Tibial nerve (tissue), 4 donors: ENCODE measurements at regions not wholly inside any gene's neighbourhood (a gene's known extent, or its start where the extent isn't known, plus 50 kb on each side); places are given as distances from the start of the nearest gene placed in this dataset.
"Not testable (repeated sequence)": the region's sequence is repeated elsewhere in the genome, so short reads cannot be mapped to it uniquely, and the experiment has no call there.

ENCODE experiments used
- DNase-seq, 2 donors: peaks; one replicate each; pipeline ENCODE4 v3.0.0-alpha.2; 2019; ENCODE audit warnings: low spot score in 2 of 2
- H3K27ac ChIP-seq, 4 donors: fragments of 200-600 bp; sonication (generic) in 3 of 4; one replicate each; pipeline ENCODE4 v1.5.1; 2017 to 2019; ENCODE audit warnings: mild to moderate bottlenecking in 1 of 4
- H3K27me3 ChIP-seq, 2 donors: fragments of 200-600 bp; sonication (generic) in 1 of 2; one replicate each; pipeline versions ENCODE4 v1.5.1 to v1.6.0; 2017 to 2019
- H3K36me3 ChIP-seq, 3 donors: fragments of 200-600 bp; sonication (generic); one replicate each; pipeline ENCODE4 v1.5.1; 2018 to 2019
- H3K4me1 ChIP-seq, 4 donors: fragments of 200-600 bp; sonication (generic) in 3 of 4; one replicate each; pipeline ENCODE4 v1.5.1; 2017 to 2019
- H3K4me3 ChIP-seq, 4 donors: fragments of 200-600 bp; sonication (generic) in 3 of 4; one replicate each; pipeline ENCODE4 v1.5.1; 2017 to 2019; ENCODE audit warnings: mild to moderate bottlenecking in 1 of 4, moderate library complexity in 1 of 4
- H3K9me3 ChIP-seq, 4 donors: fragments of 200-600 bp; sonication (generic) in 3 of 4; one replicate each; pipeline ENCODE4 v1.5.1; 2017 to 2019
- EP300 ChIP-seq, 2 donors: sonication (generic); formaldehyde crosslinking; IDR thresholded peaks; one replicate each; pipeline ENCODE4 v1.6.1; 2017; ENCODE audit warnings: antibody characterized with exemption in 2 of 2, mild to moderate bottlenecking in 1 of 2
- POLR2A ChIP-seq, 2 donors: fragments of 450-650 bp; IDR thresholded peaks; one replicate each; pipeline ENCODE4 v1.6.1; 2017; ENCODE audit warnings: antibody characterized with exemption in 2 of 2, mild to moderate bottlenecking in 2 of 2, moderate library complexity in 2 of 2
- WGBS, 2 donors: methylation state at CpG; one replicate each; pipeline ENCODE4 v1.1.5; 2018; 5-methylcytosine and 5-hydroxymethylcytosine counted together
- TF ChIP-seq, protein P1 (sequence below), 5 experiments: fragments of 200-600 bp in 3 of 5; fragments of 450-650 bp in 2 of 5; sonication (generic) in 3 of 5; IDR thresholded peaks; one replicate each; pipeline ENCODE4 v1.5.1; 2016 to 2019; ENCODE audit warnings: antibody characterized with exemption in 5 of 5, mild to moderate bottlenecking in 3 of 5, moderate library complexity in 2 of 5

DNA sequence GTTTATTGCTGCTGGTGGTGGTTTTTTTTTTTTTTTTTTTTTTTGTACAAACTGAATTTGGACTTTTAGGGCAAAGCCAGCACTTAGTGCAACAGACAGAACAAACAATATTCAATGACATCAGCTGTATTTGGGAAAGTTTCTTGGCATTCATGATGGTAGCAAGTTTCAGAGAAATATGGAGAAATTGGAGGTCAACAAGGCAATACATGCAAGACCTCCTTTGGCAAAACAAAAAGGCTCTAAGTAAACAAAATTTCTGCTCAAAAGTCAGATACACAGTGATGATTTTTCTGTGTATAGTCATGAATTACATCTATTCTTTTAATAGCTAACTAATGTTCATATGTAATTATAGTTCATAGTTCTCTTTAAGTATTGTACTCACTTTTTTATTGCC, 612.5 kb upstream of the LUZP2 start:
- Histone ChIP-seq H3K9me3 (no peaks in the 10 kb centered on the region), H3K4me1 (peaks cover 0 to 7% (median 0%) of the 10 kb centered on the region in 4 donors), H3K27ac (no peak overlapping the region), H3K36me3 (no peaks in the 10 kb centered on the region), H3K27me3 (no peaks in the 10 kb centered on the region), H3K4me3 (no peak overlapping the region)
- TF ChIP-seq, protein P1, sequence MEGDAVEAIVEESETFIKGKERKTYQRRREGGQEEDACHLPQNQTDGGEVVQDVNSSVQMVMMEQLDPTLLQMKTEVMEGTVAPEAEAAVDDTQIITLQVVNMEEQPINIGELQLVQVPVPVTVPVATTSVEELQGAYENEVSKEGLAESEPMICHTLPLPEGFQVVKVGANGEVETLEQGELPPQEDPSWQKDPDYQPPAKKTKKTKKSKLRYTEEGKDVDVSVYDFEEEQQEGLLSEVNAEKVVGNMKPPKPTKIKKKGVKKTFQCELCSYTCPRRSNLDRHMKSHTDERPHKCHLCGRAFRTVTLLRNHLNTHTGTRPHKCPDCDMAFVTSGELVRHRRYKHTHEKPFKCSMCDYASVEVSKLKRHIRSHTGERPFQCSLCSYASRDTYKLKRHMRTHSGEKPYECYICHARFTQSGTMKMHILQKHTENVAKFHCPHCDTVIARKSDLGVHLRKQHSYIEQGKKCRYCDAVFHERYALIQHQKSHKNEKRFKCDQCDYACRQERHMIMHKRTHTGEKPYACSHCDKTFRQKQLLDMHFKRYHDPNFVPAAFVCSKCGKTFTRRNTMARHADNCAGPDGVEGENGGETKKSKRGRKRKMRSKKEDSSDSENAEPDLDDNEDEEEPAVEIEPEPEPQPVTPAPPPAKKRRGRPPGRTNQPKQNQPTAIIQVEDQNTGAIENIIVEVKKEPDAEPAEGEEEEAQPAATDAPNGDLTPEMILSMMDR (IDR thresholded peaks at IDR 0.05), result no peak
- TF ChIP-seq POLR2A (IDR thresholded peaks at IDR 0.05), result no peak
- TF ChIP-seq EP300 (IDR thresholded peaks at IDR 0.05), result no peak
- no peak for DNase-seq

DNA sequence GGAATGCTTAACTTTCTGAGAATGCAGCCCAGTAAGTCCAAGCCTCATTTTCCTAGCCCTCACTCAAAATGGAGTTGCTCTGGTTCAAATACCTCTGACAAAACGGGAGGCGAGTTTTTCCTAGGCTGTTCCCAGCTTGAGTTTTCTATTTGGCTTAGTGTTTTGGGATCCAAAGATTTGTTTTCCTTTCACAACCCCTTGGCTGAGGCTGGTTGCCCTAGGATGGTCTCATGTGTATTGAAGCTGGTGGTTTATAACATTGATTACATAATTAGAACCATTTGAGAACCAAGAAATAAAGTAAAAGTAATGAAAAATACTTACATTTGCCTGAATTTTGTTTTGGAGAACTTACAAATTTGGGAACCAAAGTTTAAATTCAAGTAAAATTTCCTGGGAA, 611.1 kb upstream of the LUZP2 start:
- Histone ChIP-seq H3K27ac (no peak overlapping the region), H3K36me3 (no peaks in the 10 kb centered on the region), H3K4me1 (peaks cover 0 to 7% (median 0%) of the 10 kb centered on the region in 4 donors), H3K9me3 (no peaks in the 10 kb centered on the region), H3K27me3 (no peaks in the 10 kb centered on the region), H3K4me3 (no peak overlapping the region)
- TF ChIP-seq EP300 (IDR thresholded peaks at IDR 0.05) (no peak), POLR2A (IDR thresholded peaks at IDR 0.05) (no peak)
- DNase-seq, result no peak
- WGBS, 2 donors, result 64 to 69% methylated on average over 2 of the region's 2 CpGs

DNA sequence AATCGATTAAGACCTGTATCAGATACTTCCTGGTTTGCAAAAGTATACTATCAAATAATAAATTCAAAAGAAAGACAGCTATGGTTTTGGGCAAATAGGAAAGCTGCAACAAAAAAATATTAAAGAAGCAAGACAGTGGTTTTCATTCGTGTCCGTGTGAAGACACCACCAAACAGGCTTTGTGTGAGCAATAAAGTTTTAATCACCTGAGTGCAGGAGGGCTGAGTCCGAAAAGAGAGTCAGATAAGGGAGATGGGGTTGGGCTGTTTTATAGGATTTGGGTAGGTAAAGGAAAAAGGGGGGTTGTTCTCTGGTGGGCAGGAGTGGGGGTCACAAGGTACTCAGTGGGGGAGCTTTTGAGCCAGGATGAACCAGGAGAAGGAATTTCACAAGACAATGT, 609.7 kb upstream of the LUZP2 start:
- not testable (repeated sequence) for DNase-seq, H3K9me3 ChIP-seq, H3K27ac ChIP-seq, H3K4me3 ChIP-seq, H3K36me3 ChIP-seq, H3K27me3 ChIP-seq, H3K4me1 ChIP-seq
- WGBS, 2 donors, result 85 to 86% methylated on average over 4 of the region's 4 CpGs

DNA sequence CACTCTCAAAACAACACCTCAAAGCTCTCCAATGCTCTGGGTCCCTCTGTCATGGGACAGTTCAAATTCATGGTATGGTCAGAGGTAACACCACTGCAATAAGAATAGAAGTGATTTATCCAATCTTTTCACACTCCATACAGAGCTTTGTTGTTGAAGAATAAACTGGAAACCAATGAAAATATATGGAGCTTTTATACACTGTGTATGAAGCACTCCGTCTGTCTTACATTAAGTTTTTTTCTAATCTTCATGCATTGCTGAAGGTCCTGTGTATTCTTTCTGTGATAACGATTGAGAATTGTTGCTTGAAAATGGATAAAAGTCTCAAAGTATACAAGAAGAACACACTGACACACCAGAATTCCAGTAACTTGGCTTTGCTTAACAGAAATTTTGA, 603.7 kb upstream of the LUZP2 start:
- Histone ChIP-seq H3K36me3 (no peaks in the 10 kb centered on the region), H3K9me3 (peaks cover 0 to 3% (median 0%) of the 10 kb centered on the region in 4 donors), H3K4me1 (no peaks in the 10 kb centered on the region), H3K27me3 (no peaks in the 10 kb centered on the region), H3K4me3 (no peak overlapping the region), H3K27ac (no peak overlapping the region)
- TF ChIP-seq POLR2A (IDR thresholded peaks at IDR 0.05) (no peak), EP300 (IDR thresholded peaks at IDR 0.05) (no peak)
- TF ChIP-seq, protein P1 (IDR thresholded peaks at IDR 0.05), result no peak
- WGBS, 2 donors, result 73 to 84% methylated on average over 2 of the region's 2 CpGs
- DNase-seq, result no peak

DNA sequence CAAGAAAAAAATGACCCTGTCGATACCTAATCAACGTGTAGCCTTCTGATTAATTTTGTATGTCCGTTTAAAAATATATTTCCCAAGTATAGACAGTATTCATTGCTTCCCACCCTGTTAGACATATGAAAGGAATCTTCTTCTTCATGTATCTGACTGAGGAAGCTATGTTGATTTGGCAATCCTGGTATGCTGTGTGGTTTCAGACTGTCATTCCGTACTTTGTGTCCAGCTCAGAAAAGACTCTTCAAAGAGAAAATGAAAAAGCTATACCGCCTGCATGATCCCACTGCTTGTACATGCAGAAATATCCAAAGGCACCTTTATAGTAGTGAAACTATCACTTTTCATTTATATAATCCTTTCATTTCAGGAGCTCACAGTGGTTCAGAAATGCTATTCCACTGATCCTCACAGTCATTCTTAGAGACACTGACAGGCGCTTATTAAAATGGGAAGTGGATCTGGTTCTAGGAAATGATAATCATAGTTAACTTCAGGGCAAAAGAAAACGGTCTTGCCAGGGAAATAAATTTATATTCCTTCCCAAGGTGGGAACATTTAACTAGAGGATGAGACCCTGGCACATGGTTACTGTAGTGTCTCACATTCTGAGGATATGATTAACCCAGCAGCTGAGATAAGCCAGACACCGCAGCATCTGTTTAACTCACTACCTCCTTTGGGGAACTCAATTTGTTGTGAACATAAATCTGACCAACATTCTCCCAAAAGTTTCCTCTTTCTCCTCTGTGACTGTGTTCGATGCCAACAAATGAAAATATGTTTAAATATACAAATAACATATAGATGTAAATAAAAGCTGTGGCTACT, 599.2 kb upstream of the LUZP2 start:
- no peaks in the 10 kb centered on the region for H3K9me3 ChIP-seq
- 71 to 78% methylated on average over 9 of the region's 9 CpGs for WGBS, 2 donors
- no peaks in the 10 kb centered on the region for H3K36me3 ChIP-seq
- H3K4me1 ChIP-seq, result no peaks in the 10 kb centered on the region
- no peak overlapping the region for H3K27ac ChIP-seq
- no peak for DNase-seq
- no peak overlapping the region for H3K4me3 ChIP-seq
- TF ChIP-seq, protein P1 (IDR thresholded peaks at IDR 0.05), result no peak
- TF ChIP-seq EP300 (IDR thresholded peaks at IDR 0.05) (no peak), POLR2A (IDR thresholded peaks at IDR 0.05) (no peak)
- H3K27me3 ChIP-seq, result no peaks in the 10 kb centered on the region

DNA sequence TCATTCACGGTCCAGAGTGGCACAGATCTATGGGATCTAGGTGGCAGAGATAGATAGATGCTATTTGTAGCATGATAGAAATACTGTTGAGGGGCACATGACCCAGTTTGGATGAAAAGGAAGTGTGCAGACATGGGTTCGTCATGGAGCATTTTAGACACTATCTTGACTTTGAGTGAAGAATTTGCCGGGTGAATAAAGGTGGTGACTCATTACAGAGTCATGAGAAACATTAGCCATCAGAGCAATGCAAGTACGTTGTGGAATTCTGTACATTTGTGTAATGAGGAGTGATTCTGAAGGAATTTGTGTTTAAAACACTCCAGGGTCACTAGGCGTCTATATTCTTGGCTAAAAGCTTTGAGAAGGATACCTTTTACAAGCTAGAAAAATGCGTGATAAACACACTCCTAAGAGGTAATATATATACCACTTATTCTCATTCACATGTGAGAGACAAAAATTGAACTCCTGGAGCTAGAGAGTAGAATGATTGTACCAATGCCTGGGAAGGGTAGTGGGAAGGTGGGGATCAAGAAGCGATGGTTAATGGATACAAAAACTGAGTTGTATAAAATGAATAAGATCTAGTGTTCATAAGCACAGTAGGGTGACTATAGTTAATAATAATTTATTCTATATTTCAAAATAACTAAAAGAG, 593.7 kb upstream of the LUZP2 start:
- DNase-seq, result no peak
- H3K27me3 ChIP-seq, result no peaks in the 10 kb centered on the region
- no peaks in the 10 kb centered on the region for H3K9me3 ChIP-seq
- H3K27ac ChIP-seq, result no peak overlapping the region
- no peak for TF ChIP-seq EP300 (IDR thresholded peaks at IDR 0.05)
- H3K4me1 ChIP-seq, result no peaks in the 10 kb centered on the region
- H3K36me3 ChIP-seq, result no peaks in the 10 kb centered on the region
- 56 to 66% methylated on average over 7 of the region's 7 CpGs for WGBS, 2 donors
- no peak overlapping the region for H3K4me3 ChIP-seq
